ENCODE measurements at regions not wholly inside any gene's neighbourhood (a gene's known extent, or its start where the extent isn't known, plus 50 kb on each side); places are given as distances from the start of the nearest gene placed in this dataset.
"Not testable (repeated sequence)": the region's sequence is repeated elsewhere in the genome, so short reads cannot be mapped to it uniquely, and the experiment has no call there.

DNA sequence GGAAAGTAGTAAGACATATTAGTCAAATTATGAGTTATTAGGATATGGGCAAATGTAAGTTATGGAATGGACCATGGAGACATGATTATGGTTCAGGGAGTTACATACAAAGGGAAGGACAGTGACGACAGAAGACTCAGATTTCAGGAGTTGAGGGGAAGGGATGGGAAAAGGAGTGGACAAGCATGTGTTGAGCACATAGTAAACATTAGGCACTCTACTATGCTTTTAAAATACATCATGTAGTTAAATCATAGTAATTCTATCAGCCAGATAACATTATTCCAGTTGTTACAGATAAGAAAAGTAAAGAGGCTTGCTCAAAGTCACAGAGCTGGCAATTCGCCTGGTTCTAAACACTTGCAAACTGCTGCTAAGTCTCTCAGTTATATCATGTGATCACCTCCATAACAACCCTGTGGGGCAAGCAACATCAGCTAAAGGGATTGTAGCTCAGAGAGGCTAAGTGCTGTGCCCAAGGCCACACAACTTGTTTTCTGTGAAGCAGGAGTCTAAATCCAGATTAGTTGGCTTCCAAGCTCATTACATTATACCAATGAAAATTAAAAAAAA is 115.2 kb upstream of the MDFIC start:
- H3K9me3 Mint-ChIP-seq: no peaks in the 10 kb centered on the region
- no peak overlapping the region for H3K4me3 Mint-ChIP-seq
- H3K27ac Mint-ChIP-seq: no peak overlapping the region
- H3K27me3 ChIP-seq (ENCODE audit: control insufficient read depth, insufficient read depth, low read length): no peaks in the 10 kb centered on the region
- no peaks in the 10 kb centered on the region for H3K4me1 ChIP-seq (ENCODE audit: control insufficient read depth, insufficient read depth, low read length, poor library complexity, severe bottlenecking)
- no peaks in the 10 kb centered on the region for H3K27me3 Mint-ChIP-seq
- no peak overlapping the region for H3K4me3 ChIP-seq (ENCODE audit: low read depth, low read length)
- no peak overlapping the region for H3K27ac ChIP-seq (ENCODE audit: insufficient read depth, low read length, poor library complexity, severe bottlenecking)
- H3K36me3 ChIP-seq (ENCODE audit: control insufficient read depth, insufficient read depth, low read length): no peaks in the 10 kb centered on the region
- no peak for ATAC-seq (ENCODE audit: low read depth in 2 of 2)
- no peaks in the 10 kb centered on the region for H3K9me3 ChIP-seq (ENCODE audit: control insufficient read depth in 2 of 2, low read length in 2 of 2)
- DNase-seq: no peak
- H3K4me1 Mint-ChIP-seq: peaks cover 0 to 5% (median 2%) of the 10 kb centered on the region in 4 donors
- H3K36me3 Mint-ChIP-seq: no peaks in the 10 kb centered on the region

DNA sequence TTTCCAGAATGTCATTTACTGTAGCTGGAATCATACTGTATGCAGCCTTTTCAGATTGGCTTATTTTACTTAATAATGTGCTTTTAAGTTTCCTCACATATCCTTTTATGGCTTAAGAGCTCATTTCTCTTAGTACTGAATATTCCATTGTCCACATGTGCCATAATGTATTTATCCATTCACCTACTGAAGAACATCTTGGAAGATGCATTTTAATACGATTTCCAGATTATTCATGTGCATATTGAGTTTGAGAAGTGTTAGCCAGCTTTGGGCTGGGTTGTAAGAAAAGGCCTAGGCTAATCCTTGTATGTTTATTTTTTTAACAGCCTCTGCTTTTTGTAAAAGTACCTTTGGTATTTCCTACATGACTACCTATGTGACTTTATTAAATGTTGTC is 109.3 kb upstream of the MDFIC start:
- H3K27ac Mint-ChIP-seq: no peak overlapping the region
- Histone ChIP-seq H3K9me3 (ENCODE audit: control insufficient read depth in 2 of 2, low read length in 2 of 2) (no peaks in the 10 kb centered on the region), H3K4me3 (ENCODE audit: low read depth, low read length) (no peak overlapping the region), H3K27ac (ENCODE audit: insufficient read depth, low read length, poor library complexity, severe bottlenecking) (no peak overlapping the region), H3K36me3 (ENCODE audit: control insufficient read depth, insufficient read depth, low read length) (no peaks in the 10 kb centered on the region), H3K4me1 (ENCODE audit: control insufficient read depth, insufficient read depth, low read length, poor library complexity, severe bottlenecking) (no peaks in the 10 kb centered on the region), H3K27me3 (ENCODE audit: control insufficient read depth, insufficient read depth, low read length) (no peaks in the 10 kb centered on the region)
- peaks cover 0 to 2% (median 0%) of the 10 kb centered on the region in 7 donors for H3K9me3 Mint-ChIP-seq
- ATAC-seq (ENCODE audit: low read depth in 2 of 2) (no peak), DNase-seq (no peak)
- H3K4me3 Mint-ChIP-seq: no peak overlapping the region
- H3K4me1 Mint-ChIP-seq: peaks cover 14 to 21% (median 17%) of the 10 kb centered on the region in 4 donors
- H3K36me3 Mint-ChIP-seq: no peaks in the 10 kb centered on the region
- no peaks in the 10 kb centered on the region for H3K27me3 Mint-ChIP-seq

DNA sequence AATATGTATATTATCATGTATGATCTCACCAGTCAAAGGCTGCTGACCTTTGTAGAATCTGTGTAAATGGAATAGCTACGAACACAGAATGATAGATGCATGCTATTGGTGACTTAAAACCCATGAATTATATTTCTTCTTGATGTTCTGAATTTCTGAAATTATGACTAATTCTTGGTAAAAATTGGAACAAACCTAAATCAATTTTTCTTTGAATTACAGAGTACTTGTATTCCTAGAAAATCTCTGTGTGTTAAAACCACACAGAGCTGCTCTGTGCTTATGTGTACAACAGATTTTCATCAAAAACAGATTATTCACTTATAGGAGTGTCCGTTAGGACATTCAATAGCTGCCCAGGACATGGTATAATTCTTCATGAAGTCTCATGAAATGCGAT is 108.3 kb upstream of the MDFIC start:
- Histone ChIP-seq H3K4me3 (ENCODE audit: low read depth, low read length) (no peak overlapping the region), H3K27ac (ENCODE audit: insufficient read depth, low read length, poor library complexity, severe bottlenecking) (no peak overlapping the region), H3K27me3 (ENCODE audit: control insufficient read depth, insufficient read depth, low read length) (no peaks in the 10 kb centered on the region), H3K9me3 (ENCODE audit: control insufficient read depth in 2 of 2, low read length in 2 of 2) (no peaks in the 10 kb centered on the region), H3K4me1 (ENCODE audit: control insufficient read depth, insufficient read depth, low read length, poor library complexity, severe bottlenecking) (no peaks in the 10 kb centered on the region), H3K36me3 (ENCODE audit: control insufficient read depth, insufficient read depth, low read length) (no peaks in the 10 kb centered on the region)
- peaks cover 14 to 21% (median 17%) of the 10 kb centered on the region in 4 donors for H3K4me1 Mint-ChIP-seq
- peaks cover 0 to 2% (median 0%) of the 10 kb centered on the region in 7 donors for H3K9me3 Mint-ChIP-seq
- DNase-seq (peak in 1 of 3 donors; percentile 80), ATAC-seq (ENCODE audit: low read depth in 2 of 2) (no peak)
- H3K27me3 Mint-ChIP-seq: no peaks in the 10 kb centered on the region
- no peak overlapping the region for H3K27ac Mint-ChIP-seq
- no peaks in the 10 kb centered on the region for H3K36me3 Mint-ChIP-seq
- H3K4me3 Mint-ChIP-seq: no peak overlapping the region

DNA sequence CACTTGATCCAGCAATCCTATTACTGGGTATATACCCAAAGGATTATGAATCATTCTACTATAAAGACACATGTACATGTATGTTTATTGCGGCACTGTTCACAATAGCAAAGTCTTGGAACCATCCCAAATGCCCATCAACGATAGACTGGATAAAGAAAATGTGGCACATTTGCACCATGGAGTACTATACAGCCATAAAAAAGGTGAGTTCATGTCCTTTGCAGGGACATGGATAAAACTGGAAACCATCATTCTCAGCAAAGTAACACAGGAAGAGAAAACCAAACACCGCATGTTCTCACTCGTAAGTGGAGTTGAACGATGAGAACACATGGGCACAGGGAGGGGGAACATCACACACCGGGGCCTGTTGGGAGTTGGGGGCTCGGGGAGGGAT is 104.9 kb upstream of the MDFIC start:
- not testable (repeated sequence) for H3K4me1 ChIP-seq (ENCODE audit: control insufficient read depth, insufficient read depth, low read length, poor library complexity, severe bottlenecking); H3K27ac Mint-ChIP-seq; H3K4me3 Mint-ChIP-seq; H3K27me3 ChIP-seq (ENCODE audit: control insufficient read depth, insufficient read depth, low read length); H3K9me3 Mint-ChIP-seq; ATAC-seq (ENCODE audit: low read depth in 2 of 2); DNase-seq; H3K27me3 Mint-ChIP-seq; H3K27ac ChIP-seq (ENCODE audit: insufficient read depth, low read length, poor library complexity, severe bottlenecking); H3K36me3 ChIP-seq (ENCODE audit: control insufficient read depth, insufficient read depth, low read length); H3K36me3 Mint-ChIP-seq; H3K9me3 ChIP-seq (ENCODE audit: control insufficient read depth in 2 of 2, low read length in 2 of 2); H3K4me3 ChIP-seq (ENCODE audit: low read depth, low read length)
- H3K4me1 Mint-ChIP-seq: peaks cover 11 to 21% (median 17%) of the 10 kb centered on the region in 4 donors

DNA sequence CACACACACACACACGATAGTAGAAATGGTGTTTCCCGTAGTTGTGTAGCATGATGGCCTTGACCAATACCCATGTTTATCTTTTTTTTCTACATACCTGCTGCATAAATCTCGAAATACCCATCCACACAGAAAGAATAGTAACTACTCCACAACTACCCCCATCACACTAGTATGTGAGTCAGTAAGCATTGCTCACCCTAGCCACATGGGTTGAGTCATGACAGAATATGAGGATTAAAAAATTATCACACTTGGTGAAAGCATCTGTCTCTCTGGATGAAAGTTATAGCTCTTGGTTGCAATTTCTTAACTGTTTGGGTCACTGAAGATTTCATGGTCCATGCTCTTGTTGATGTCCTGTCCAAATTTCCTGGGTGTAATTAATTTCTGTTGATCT is 103.4 kb upstream of the MDFIC start:
- no peaks in the 10 kb centered on the region for H3K9me3 ChIP-seq (ENCODE audit: control insufficient read depth in 2 of 2, low read length in 2 of 2)
- no peaks in the 10 kb centered on the region for H3K27me3 ChIP-seq (ENCODE audit: control insufficient read depth, insufficient read depth, low read length)
- Mint-ChIP-seq H3K4me1 (peaks cover 8 to 15% (median 14%) of the 10 kb centered on the region in 4 donors), H3K9me3 (peaks cover 0 to 2% (median 0%) of the 10 kb centered on the region in 7 donors), H3K36me3 (no peaks in the 10 kb centered on the region), H3K4me3 (no peak overlapping the region), H3K27ac (no peak overlapping the region), H3K27me3 (no peaks in the 10 kb centered on the region)
- no peak overlapping the region for H3K27ac ChIP-seq (ENCODE audit: insufficient read depth, low read length, poor library complexity, severe bottlenecking)
- no peak overlapping the region for H3K4me3 ChIP-seq (ENCODE audit: low read depth, low read length)
- no peaks in the 10 kb centered on the region for H3K4me1 ChIP-seq (ENCODE audit: control insufficient read depth, insufficient read depth, low read length, poor library complexity, severe bottlenecking)
- no peaks in the 10 kb centered on the region for H3K36me3 ChIP-seq (ENCODE audit: control insufficient read depth, insufficient read depth, low read length)
- ATAC-seq (ENCODE audit: low read depth in 2 of 2) (no peak), DNase-seq (no peak)

DNA sequence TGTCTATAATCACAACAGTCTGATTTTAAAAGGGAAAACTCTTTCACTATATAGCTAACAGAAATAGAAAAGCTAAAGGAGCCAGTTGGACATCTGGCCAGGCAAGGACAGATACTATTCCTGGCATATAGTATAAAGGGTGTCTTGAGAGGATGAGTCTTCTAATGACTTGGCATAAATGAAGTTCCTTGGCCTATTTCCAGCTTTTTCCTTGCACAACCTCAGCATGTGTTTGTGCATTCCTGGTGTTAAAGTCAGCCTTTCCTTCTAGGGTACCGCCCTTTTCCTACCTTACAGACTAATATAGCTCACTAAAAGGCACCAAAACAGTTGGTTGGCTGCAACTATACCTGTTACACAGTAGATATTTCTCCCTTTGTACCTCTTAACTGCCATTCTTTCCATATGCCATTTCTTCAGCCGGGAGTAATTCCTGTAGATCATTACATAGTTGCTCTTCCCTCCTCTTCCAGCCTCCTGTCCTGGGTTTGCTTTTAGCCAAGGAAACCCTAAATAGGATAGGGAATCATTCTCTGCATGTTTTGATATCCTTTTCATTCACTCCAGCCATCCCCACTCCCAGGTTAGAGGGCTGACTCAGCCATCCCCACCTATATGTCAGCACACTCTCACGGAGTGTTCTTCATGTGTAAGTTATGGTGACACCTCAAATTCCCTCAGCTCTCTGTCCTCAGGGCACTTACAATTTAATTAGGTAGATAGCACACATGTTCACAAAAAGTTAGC is 102.1 kb upstream of the MDFIC start:
- no peaks in the 10 kb centered on the region for H3K27me3 Mint-ChIP-seq
- no peak overlapping the region for H3K27ac ChIP-seq (ENCODE audit: insufficient read depth, low read length, poor library complexity, severe bottlenecking)
- ATAC-seq (ENCODE audit: low read depth in 2 of 2): no peak
- H3K4me3 Mint-ChIP-seq: no peak overlapping the region
- no peaks in the 10 kb centered on the region for H3K36me3 ChIP-seq (ENCODE audit: control insufficient read depth, insufficient read depth, low read length)
- H3K9me3 Mint-ChIP-seq: peaks cover 0 to 2% (median 0%) of the 10 kb centered on the region in 7 donors
- H3K27ac Mint-ChIP-seq: peak overlapping the region in 1 of 3 donors; percentile 64
- no peaks in the 10 kb centered on the region for H3K9me3 ChIP-seq (ENCODE audit: control insufficient read depth in 2 of 2, low read length in 2 of 2)
- no peak for DNase-seq
- no peak overlapping the region for H3K4me3 ChIP-seq (ENCODE audit: low read depth, low read length)
- H3K4me1 ChIP-seq (ENCODE audit: control insufficient read depth, insufficient read depth, low read length, poor library complexity, severe bottlenecking): no peaks in the 10 kb centered on the region
- no peaks in the 10 kb centered on the region for H3K27me3 ChIP-seq (ENCODE audit: control insufficient read depth, insufficient read depth, low read length)
- peaks cover 0 to 7% (median 3%) of the 10 kb centered on the region in 4 donors for H3K4me1 Mint-ChIP-seq
- H3K36me3 Mint-ChIP-seq: no peaks in the 10 kb centered on the region

DNA sequence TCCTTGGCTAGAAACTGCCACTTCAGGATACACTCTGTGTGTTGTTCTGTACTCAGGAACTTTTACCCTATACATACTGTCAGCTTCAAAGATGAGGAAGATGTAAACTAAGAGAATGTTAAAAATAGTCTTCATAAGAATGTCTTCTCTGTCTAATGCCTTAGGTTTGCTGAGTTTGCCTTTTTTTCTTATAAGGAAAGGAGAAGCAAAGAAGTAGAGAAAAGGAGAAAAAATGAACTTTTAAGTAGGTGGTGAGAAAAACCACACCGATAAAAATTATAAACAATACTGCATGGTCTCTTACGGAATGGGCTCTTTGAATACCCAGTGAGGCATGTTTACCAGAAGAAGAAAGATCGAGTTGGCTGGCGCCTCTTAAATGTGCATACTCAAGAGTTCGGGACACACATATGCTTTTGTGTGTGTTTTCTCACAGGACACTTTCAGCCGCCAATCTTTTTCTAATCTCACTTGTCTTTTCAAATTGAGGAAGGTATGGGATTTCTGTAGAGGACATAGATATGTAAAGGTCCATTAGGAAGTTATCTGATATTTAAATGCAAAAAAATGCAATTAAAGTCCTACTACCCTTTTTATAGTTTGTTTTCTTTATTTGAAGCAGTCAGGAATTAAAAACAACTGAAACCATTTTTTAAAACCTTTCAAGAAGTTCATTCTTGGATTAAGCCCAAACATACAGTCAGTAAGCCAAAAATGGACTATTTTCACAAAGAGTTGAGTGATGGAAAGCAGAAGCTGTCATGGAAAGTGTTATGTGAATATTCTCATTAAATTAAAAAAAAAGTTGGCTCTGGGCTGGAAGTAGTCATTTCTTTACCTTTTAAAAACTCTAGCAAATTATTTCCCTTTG is 100.6 kb upstream of the MDFIC start:
- no peak for DNase-seq
- Mint-ChIP-seq H3K36me3 (peaks cover 3% of the 10 kb centered on the region), H3K9me3 (peaks cover 0 to 10% (median 4%) of the 10 kb centered on the region in 7 donors), H3K27ac (no peak overlapping the region), H3K4me1 (peaks cover 6 to 12% (median 9%) of the 10 kb centered on the region in 4 donors), H3K27me3 (no peaks in the 10 kb centered on the region), H3K4me3 (no peak overlapping the region)
- Histone ChIP-seq H3K4me1 (ENCODE audit: control insufficient read depth, insufficient read depth, low read length, poor library complexity, severe bottlenecking) (no peaks in the 10 kb centered on the region), H3K4me3 (ENCODE audit: low read depth, low read length) (no peak overlapping the region), H3K27me3 (ENCODE audit: control insufficient read depth, insufficient read depth, low read length) (no peaks in the 10 kb centered on the region), H3K36me3 (ENCODE audit: control insufficient read depth, insufficient read depth, low read length) (no peaks in the 10 kb centered on the region), H3K27ac (ENCODE audit: insufficient read depth, low read length, poor library complexity, severe bottlenecking) (no peak overlapping the region), H3K9me3 (ENCODE audit: control insufficient read depth in 2 of 2, low read length in 2 of 2) (no peaks in the 10 kb centered on the region)
- ATAC-seq (ENCODE audit: low read depth in 2 of 2): no peak
